Hematopoietic multipotent progenitor cell treated with erythropoietin and hydrocortisone succinate and interleukin-3 and kit ligand, for 15 days (in vitro differentiated cells): ENCODE measurements at regions not wholly inside any gene's neighbourhood (a gene's known extent, or its start where the extent isn't known, plus 50 kb on each side); places are given as distances from the start of the nearest gene placed in this dataset.
A peak's percentile ranks its signal among the peaks of the same experiment; 100 is the strongest.
"Not testable (repeated sequence)": the region's sequence is repeated elsewhere in the genome, so short reads cannot be mapped to it uniquely, and the experiment has no call there.

Source experiments
- DNase-seq: peaks from one replicate; pipeline ENCODE4 v3.0.0-alpha.2; 2015; ENCODE audit warnings: low spot score

DNA sequence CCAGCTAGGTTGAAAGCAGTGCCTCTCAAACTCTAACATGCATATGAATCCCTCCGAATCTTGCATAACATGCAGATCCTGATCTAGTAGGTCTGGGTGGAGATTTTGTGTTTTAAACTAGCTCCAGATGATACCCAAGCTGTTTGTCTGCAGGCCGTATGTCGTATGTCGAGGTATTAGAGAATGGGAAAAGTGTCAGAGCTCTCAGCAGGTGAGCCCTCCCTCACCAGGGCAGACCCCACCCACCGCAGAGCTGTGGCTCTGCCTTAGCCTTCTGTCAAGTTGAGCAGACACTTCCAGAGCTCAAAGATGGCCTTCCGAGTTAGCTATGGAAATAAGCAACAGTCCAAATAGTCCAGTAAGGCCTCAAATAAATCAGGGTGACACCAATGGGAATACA is 83.2 kb upstream of the MAP3K1 start:
- DNase-seq = no peak

DNA sequence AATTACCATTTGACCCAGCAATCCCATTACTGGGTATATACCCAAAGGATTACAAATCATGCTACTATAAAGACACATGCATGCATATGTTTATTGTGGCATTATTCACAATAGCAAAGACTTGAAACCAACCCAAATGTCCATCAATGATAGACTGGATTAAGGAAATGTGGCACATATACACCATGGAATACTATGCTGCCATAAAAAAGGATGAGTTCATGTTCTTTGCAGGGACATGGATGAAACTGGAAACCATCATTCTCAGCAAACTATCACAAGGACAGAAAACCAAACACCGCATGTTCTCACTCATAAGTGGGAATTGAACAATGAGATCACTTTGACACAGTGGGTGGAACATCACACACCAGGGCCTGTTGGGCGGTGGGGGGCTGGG is 83.9 kb upstream of the MAP3K1 start:
- DNase-seq = not testable (repeated sequence)

DNA sequence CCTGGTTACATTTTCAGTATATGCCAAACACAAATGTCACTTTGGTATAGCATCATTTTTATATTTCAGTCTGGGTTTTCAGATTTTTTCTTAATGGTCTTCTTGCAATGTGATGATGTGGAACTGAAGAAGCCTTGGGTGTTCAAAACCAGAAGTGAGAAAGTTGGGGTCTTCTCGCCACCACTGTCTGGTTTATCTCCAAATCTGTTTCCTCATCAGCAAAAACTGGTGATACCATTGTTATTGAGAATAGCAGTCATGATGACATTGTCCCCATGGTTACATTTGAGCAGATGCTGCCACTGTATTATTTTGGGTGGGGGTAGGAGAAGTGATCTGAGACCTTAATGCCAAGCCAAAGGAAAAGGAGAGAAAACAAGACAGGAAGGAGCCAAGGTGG is 85.9 kb upstream of the MAP3K1 start:
- DNase-seq = no peak

DNA sequence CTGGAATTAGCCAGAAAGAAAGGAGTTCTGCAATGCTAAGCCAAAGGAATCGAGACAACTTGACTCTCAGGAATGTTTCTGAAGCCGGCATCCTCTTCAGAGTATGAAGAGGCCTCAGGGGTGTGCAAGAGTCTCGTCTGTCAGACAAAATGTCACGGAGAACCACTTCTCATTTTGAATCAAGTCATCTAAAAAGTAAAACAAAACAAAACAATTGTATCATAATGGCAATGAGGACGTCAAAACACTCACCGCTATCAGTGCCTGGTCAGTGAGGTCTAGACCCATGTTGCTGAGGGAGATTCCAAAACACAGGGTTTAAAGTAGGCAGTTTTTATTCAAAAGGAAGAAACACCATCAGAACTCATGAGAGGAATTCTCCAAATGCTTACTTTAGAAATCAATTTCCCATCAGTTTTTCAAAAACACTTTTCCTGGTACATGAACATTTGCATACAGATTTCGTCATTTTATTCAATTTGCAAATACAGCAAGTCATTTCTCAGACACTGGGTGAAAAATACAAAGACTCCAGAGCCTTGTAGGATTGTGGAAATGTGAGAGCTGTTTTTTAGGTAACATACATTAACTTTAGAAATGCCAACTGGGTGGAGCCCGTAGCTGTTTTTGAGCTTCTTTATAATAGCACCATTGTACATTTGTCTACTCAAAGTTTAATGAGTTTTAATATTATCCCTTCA is 89.5 kb upstream of the MAP3K1 start:
- no peak for DNase-seq

DNA sequence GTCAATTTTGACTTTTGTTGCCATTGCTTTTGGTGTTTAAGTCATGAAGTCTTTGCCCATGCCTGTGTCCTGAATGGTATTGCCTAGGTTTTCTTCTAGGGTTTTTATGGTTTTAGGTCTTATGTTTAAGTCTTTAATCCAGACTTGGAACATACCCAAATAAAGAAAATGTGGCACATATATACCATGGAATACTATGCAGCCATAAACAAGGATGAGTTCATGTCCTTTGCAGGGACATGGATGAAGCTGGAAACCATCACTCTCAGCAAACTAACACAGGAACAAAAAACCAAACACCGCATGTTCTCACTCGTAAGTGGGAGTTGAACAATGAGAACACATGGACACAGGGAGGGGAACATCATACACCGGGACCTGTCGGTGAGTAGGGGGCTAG is 90.5 kb upstream of the MAP3K1 start:
- DNase-seq = not testable (repeated sequence)

GRCh38 chr5:56722317-56722716 is 93.0 kb upstream of the MAP3K1 start:
- DNase-seq = no peak

DNA sequence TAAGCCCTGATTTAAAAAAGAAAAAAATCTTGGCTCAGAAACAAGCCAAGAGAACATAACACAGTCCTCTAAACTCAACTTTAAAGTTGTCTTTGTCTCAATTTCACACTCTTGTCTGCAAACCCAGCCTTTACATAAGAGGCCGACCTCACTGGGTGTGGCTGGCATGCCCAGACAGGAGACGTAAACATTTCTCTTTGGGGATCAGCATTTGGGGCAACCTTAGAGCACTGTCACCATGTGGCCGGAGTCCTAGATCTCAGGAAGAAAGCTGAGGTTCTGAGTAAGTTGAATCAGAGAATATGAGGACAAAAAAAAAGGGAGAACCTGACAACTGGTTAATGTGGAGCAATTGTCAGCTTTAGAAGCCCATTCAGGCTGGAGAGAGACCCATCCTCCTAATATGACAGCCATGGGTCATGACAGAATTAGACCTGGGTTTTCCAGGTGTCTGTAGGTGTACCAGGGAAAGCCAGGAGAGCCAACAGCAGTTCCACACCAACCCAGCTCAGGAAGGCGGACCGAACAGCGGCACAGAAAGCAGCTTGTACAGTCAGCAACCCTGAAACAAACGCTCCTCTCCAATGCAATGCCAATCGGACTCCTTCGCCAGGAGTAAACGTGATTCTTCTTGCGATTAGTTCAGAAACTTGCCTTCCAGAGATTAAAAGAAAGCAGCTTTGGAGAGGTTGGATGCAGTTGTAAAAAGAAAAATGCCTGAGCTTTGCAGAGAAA is 97.9 kb upstream of the MAP3K1 start:
- DNase-seq = no peak

- no peak for DNase-seq
Measured at GRCh38 chr5:56715986-56716385, 99.4 kb upstream of the MAP3K1 start.

- DNase-seq = no peak
Measured at GRCh38 chr5:56712895-56713591, 102.3 kb upstream of the MAP3K1 start.

- DNase-seq = no peak
Measured at GRCh38 chr5:56710826-56711590, 104.3 kb upstream of the MAP3K1 start.

GRCh38 chr5:56706504-56706903 is 108.8 kb upstream of the MAP3K1 start:
- no peak for DNase-seq

- no peak for DNase-seq
Measured at GRCh38 chr5:56705217-56705616, 110.1 kb upstream of the MAP3K1 start.

DNA sequence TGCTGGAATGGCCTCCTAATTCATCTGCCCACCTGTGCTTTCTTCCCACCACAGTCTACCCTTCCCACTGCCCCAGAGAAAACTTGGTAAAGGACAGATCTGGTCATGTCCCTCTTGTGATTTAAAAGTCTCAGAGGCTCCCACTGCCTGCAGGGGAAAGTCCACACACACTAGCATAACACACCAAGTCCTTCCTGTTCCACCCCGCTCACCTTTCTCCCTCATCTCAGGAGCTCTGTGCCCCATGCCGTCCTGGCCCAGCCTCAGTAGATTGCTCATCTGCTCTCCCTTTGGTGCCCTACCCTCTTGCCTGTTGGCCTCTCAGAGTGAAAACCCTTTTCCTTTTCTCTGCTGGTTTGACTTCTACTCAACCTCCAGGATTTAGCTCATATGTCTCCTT is 111.4 kb upstream of the MAP3K1 start:
- no peak for DNase-seq

DNA sequence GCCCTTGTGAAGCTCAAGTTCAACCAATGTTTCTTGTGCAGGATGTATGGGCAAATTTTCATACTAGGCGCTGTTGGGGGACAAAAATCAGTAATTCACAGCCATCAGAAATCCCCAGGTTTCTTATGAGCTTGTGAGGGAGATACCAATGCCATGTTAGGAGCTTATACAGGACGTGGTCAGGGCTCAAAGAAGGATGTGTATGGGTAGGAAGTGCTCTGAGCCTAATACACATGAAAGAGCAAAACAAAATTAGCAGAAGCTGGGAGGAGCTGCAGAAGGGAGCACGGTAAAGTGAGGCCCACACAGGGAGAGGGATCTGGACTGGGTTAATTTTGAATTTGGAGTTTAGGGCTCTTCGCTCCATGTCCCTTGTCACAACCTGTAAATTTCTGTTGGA is 114.6 kb upstream of the MAP3K1 start:
- DNase-seq = no peak

GRCh38 chr5:56699538-56699937 is 115.8 kb upstream of the MAP3K1 start:
- DNase-seq = no peak

DNA sequence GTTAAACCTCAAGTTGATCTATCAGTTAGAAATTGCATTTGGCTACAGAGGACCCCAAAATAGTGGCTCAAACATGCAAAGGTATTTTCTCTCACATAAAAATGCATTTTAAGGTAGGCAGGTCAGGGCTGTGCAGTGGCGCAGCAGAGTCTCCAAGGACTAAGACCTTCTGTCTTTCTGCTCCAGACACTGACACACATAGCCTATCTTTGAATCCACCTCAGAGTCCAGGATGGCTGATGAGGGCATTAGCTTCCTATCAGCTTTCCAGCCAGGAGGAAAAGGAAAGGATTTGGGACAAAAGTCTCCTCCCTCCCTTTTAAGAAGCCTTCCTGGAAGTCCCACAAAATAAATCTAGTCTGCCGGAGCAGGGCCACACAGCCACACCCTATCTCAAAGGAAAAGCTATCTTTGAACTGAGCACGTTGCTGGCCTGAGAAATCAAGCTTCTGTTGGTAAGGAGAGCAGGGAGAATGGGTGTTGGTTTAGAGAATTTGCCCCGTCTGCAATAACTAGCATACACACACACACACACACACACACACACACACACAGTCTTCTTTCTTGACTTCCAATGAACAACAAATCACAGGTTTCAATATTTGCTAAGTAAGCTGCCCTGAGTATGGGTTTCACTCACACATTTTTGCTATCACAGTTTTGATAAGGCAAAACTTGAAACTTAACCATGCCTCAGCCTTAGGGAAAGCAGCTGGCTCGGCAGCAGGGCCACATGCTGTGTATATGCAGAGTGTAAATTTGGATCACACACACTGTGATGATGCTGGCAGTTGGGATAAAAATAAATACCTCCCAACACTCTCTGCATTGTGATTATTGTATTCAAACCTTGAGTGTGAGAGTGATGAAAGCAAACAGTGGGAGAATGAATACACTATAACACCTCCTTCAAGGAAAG is 116.6 kb upstream of the MAP3K1 start:
- DNase-seq = no peak

DNA sequence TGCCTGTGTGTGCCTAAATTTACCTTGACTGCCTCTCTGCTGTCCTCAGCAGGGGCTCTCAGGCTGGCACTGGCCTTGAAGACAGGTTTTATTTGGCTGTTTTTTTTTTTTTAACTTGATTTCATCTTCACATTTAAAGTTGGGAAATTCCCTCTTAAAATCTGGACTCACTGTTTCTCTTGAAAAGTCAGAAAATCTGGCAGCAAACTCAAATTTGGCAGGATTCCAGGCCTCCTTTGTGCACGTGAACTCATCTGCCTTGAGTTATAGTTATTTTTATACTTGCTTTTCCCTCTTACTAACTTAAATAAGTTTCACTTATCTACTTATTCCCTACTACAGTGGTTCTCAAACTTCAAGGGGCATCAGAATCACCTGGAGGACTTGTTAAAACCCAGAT is 118.4 kb upstream of the MAP3K1 start:
- no peak for DNase-seq

DNA sequence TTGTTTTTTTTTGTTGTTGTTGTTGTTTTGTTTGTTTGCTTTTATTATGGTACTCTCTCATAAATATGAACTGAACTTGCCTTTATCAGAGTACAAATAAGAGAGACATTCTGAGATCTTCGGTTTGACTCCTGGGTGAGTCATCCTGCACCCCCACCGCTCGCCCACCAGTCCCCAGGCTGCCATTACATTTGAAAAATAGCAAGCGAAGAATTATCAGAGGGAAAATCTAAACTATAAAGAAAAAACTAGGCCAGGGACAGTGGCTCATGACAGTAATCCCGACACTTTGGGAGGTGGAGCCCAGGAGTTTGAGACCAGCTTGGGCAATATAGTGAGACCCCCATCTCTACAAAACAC is 122.1 kb upstream of the MAP3K1 start:
- no peak for DNase-seq

DNA sequence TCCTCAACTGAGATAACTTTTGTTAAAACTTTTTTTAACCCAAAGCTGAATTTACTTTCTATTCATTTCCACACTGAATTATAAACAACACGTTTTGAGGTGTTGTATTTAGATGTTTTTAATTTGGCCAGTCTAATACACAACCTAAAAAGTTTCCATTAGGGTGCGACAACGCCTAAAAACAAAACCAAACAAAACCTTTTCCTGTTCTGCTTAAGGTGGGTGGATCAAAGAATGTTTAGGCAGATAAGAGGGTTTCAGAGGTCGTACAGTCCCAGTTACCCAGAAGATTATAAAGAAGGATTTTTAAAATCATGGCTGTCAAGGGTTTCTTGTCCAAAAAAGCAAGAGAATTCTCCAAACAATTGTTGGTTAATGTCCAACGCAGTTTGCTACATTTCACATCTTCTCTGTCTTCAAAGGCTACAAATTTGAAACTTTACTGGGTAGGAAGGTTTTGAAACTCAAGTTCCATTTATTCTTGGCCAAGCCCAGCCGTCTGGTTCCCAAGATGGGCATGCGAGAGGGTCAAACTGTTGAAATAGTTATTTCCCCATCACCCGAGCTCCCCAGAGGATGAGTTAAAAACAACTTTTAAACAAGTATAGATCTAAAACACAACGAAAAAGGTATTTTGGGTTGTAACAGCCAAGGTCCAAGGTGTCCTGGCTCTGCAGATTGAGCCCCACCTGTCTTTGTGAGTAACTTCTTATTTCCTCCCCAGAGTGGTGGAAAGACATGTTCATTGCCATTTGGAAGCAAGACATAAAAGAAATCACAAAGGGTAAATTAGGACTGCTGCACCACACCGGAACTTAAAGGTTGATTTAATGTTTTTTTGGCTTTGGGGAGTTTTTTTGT is 122.8 kb upstream of the MAP3K1 start:
- DNase-seq = no peak

DNA sequence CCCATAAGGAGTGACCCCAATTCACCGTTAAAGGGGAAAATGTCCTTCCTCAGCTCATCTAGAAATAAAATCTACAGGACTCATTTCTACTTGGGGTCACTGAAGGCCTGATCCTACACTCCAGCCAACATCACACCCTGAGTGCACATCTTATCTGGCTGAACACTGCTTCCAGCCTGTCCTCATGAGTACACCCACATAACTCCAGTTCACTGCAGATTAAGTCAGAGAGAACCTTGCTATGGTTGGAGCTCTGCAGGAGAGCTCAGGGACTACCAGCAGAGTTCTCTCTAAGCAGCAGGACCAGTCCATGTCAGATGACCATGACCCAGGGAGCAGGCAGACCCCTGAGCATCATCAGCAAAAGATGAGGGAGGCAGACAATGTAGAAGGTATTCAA is 126.9 kb upstream of the MAP3K1 start:
- peak; percentile 27 for DNase-seq
